ENCODE measurements at regions not wholly inside any gene's neighbourhood (a gene's known extent, or its start where the extent isn't known, plus 50 kb on each side); places are given as distances from the start of the nearest gene placed in this dataset.
"Not testable (repeated sequence)": the region's sequence is repeated elsewhere in the genome, so short reads cannot be mapped to it uniquely, and the experiment has no call there.

GRCh38 chr5:179451114-179451827 is 99.1 kb upstream of the RUFY1 start:
- H3K27me3 ChIP-seq (ENCODE audit: control insufficient read depth, insufficient read depth, low read length) = no peaks in the 10 kb centered on the region
- DNase-seq (ENCODE audit: low read depth) = no peak
- no peaks in the 10 kb centered on the region for H3K36me3 ChIP-seq (ENCODE audit: control insufficient read depth, insufficient read depth, low read length)
- H3K4me3 ChIP-seq (ENCODE audit: low read depth, low read length) = no peak overlapping the region
- TF ChIP-seq CTCF (IDR thresholded peaks at IDR 0.05; ENCODE audit: insufficient read depth, low read length, poor library complexity, severe bottlenecking) = no peak

GRCh38 chr5:179449950-179450349 is 100.4 kb upstream of the RUFY1 start:
- H3K36me3 ChIP-seq (ENCODE audit: control insufficient read depth, insufficient read depth, low read length); H3K4me3 ChIP-seq (ENCODE audit: low read depth, low read length); DNase-seq (ENCODE audit: low read depth); H3K27me3 ChIP-seq (ENCODE audit: control insufficient read depth, insufficient read depth, low read length): not testable (repeated sequence)

- DNase-seq (ENCODE audit: low read depth); H3K4me3 ChIP-seq (ENCODE audit: low read depth, low read length); H3K36me3 ChIP-seq (ENCODE audit: control insufficient read depth, insufficient read depth, low read length); H3K27me3 ChIP-seq (ENCODE audit: control insufficient read depth, insufficient read depth, low read length): not testable (repeated sequence)
Measured at GRCh38 chr5:179448282-179448681, 102.1 kb upstream of the RUFY1 start.

GRCh38 chr5:179442289-179442688 is 97.0 kb upstream of the ADAMTS2 start:
- H3K36me3 ChIP-seq (ENCODE audit: control insufficient read depth, insufficient read depth, low read length); H3K4me3 ChIP-seq (ENCODE audit: low read depth, low read length); DNase-seq (ENCODE audit: low read depth); H3K27me3 ChIP-seq (ENCODE audit: control insufficient read depth, insufficient read depth, low read length): not testable (repeated sequence)

- Histone ChIP-seq H3K4me3 (ENCODE audit: low read depth, low read length) (no peak overlapping the region), H3K36me3 (ENCODE audit: control insufficient read depth, insufficient read depth, low read length) (no peaks in the 10 kb centered on the region), H3K27me3 (ENCODE audit: control insufficient read depth, insufficient read depth, low read length) (no peaks in the 10 kb centered on the region)
- no peak for TF ChIP-seq CTCF (IDR thresholded peaks at IDR 0.05; ENCODE audit: insufficient read depth, low read length, poor library complexity, severe bottlenecking)
- no peak for DNase-seq (ENCODE audit: low read depth)
Measured at GRCh38 chr5:179439181-179439985, 94.1 kb upstream of the ADAMTS2 start.

GRCh38 chr5:179438461-179438860 is 93.2 kb upstream of the ADAMTS2 start:
- Histone ChIP-seq H3K4me3 (ENCODE audit: low read depth, low read length) (no peak overlapping the region), H3K27me3 (ENCODE audit: control insufficient read depth, insufficient read depth, low read length) (no peaks in the 10 kb centered on the region), H3K36me3 (ENCODE audit: control insufficient read depth, insufficient read depth, low read length) (no peaks in the 10 kb centered on the region)
- no peak for TF ChIP-seq CTCF (IDR thresholded peaks at IDR 0.05; ENCODE audit: insufficient read depth, low read length, poor library complexity, severe bottlenecking)
- DNase-seq (ENCODE audit: low read depth) = no peak

- DNase-seq (ENCODE audit: low read depth) = no peak
- Histone ChIP-seq H3K36me3 (ENCODE audit: control insufficient read depth, insufficient read depth, low read length) (no peaks in the 10 kb centered on the region), H3K27me3 (ENCODE audit: control insufficient read depth, insufficient read depth, low read length) (no peaks in the 10 kb centered on the region), H3K4me3 (ENCODE audit: low read depth, low read length) (no peak overlapping the region)
- no peak for TF ChIP-seq CTCF (IDR thresholded peaks at IDR 0.05; ENCODE audit: insufficient read depth, low read length, poor library complexity, severe bottlenecking)
Measured at GRCh38 chr5:179438011-179438441, 92.8 kb upstream of the ADAMTS2 start.

All from kidney epithelial cell (primary cell).